Esophagus squamous epithelium (tissue), 4 donors: ENCODE measurements at regions not wholly inside any gene's neighbourhood (a gene's known extent, or its start where the extent isn't known, plus 50 kb on each side); places are given as distances from the start of the nearest gene placed in this dataset.

Experiments
- CTCF ChIP-seq, 6 experiments: fragments of 450-650 bp in 4 of 6; fragments of 200-600 bp in 2 of 6; sonication (generic) in 2 of 6; IDR thresholded peaks; one replicate each; pipeline ENCODE4 v1.5.1; 2016 to 2019; ENCODE audit warnings: antibody characterized with exemption in 6 of 6, mild to moderate bottlenecking in 4 of 6, moderate library complexity in 4 of 6
- POLR2A ChIP-seq, 4 donors: fragments of 450-650 bp; IDR thresholded peaks; one replicate each; pipeline ENCODE4 v1.6.1; 2017; ENCODE audit warnings: antibody characterized with exemption in 4 of 4, mild to moderate bottlenecking in 4 of 4, moderate library complexity in 3 of 4

- TF ChIP-seq POLR2A (IDR thresholded peaks at IDR 0.05) (no peak), CTCF (IDR thresholded peaks at IDR 0.05) (no peak)
Measured at GRCh38 chr5:12360218-12360617, 456.0 kb upstream of the CTNND2 start.
